Osteoblast (primary cell): ENCODE measurements at regions not wholly inside any gene's neighbourhood (a gene's known extent, or its start where the extent isn't known, plus 50 kb on each side); places are given as distances from the start of the nearest gene placed in this dataset.

ENCODE experiments used
- DNase-seq: peaks from one replicate; pipeline ENCODE4 v3.0.0; 2011; ENCODE audit warnings: low spot score, mixed read lengths; ENCODE audit not compliant: insufficient read length; ENCODE audit errors: missing footprints
- H2AFZ ChIP-seq: 2 replicates; pipeline ENCODE4 v1.6.0; 2011; ENCODE audit warnings: mild to moderate bottlenecking, low read length
- H3K27ac ChIP-seq: 2 replicates; pipeline ENCODE4 v1.5.1; 2011; ENCODE audit warnings: mild to moderate bottlenecking, low read depth, low read length, moderate library complexity
- H3K27me3 ChIP-seq: 2 replicates; pipeline ENCODE4 v1.6.0; 2012; ENCODE audit warnings: mild to moderate bottlenecking, control low read depth, inconsistent platforms, low read length, moderate library complexity; ENCODE audit not compliant: insufficient read depth
- H3K36me3 ChIP-seq: 2 replicates; pipeline ENCODE4 v1.5.1; 2011; ENCODE audit warnings: mild to moderate bottlenecking, low read length, control low read depth, moderate library complexity; ENCODE audit not compliant: insufficient read depth
- H3K4me1 ChIP-seq: 2 replicates; pipeline ENCODE4 v1.5.1; 2011; ENCODE audit warnings: mild to moderate bottlenecking, low read length, control low read depth, moderate library complexity; ENCODE audit not compliant: insufficient read depth
- H3K4me2 ChIP-seq: 2 replicates; pipeline ENCODE4 v1.6.0; 2011; ENCODE audit warnings: mild to moderate bottlenecking, low read length; ENCODE audit not compliant: insufficient read depth
- H3K4me3 ChIP-seq: fragments of 200-600 bp; sonication (generic); 3 replicates; pipeline ENCODE4 v1.5.1; 2012; ENCODE audit warnings: mild to moderate bottlenecking, low read length, inconsistent platforms; ENCODE audit not compliant: insufficient read depth
- H3K79me2 ChIP-seq: 2 replicates; pipeline ENCODE4 v1.6.0; 2012; ENCODE audit warnings: mild to moderate bottlenecking, low read length, control low read depth, inconsistent platforms; ENCODE audit not compliant: insufficient read depth
- H3K9me3 ChIP-seq: 2 replicates; pipeline ENCODE4 v1.5.1; 2011; ENCODE audit warnings: low read depth, low read length, control low read depth
- H4K20me1 ChIP-seq: 2 replicates; pipeline ENCODE4 v1.6.0; 2012; ENCODE audit warnings: mild to moderate bottlenecking, low read length, control low read depth; ENCODE audit not compliant: insufficient read depth
- CTCF ChIP-seq: IDR thresholded peaks from 2 replicates; pipeline ENCODE4 v1.5.1; 2011; ENCODE audit warnings: mild to moderate bottlenecking, low read depth, low read length, moderate library complexity; ENCODE audit errors: extremely low read depth

- Histone ChIP-seq H3K27ac (no peak overlapping the region), H4K20me1 (no peaks in the 10 kb centered on the region), H3K27me3 (peaks cover 18% of the 10 kb centered on the region), H2AFZ (no peak overlapping the region), H3K4me1 (no peaks in the 10 kb centered on the region), H3K36me3 (no peaks in the 10 kb centered on the region), H3K4me2 (no peak overlapping the region), H3K79me2 (no peaks in the 10 kb centered on the region), H3K4me3 (no peak overlapping the region), H3K9me3 (no peaks in the 10 kb centered on the region)
- no peak for DNase-seq
- no peak for TF ChIP-seq CTCF
These were observed 361.7 kb downstream of the SNAPC1 start for GRCh38 chr14:62123961-62124360.

GRCh38 chr14:62125793-62126192 lies 363.6 kb downstream of the SNAPC1 start:
- no peak overlapping the region for H3K4me3 ChIP-seq
- no peaks in the 10 kb centered on the region for H4K20me1 ChIP-seq
- no peaks in the 10 kb centered on the region for H3K36me3 ChIP-seq
- TF ChIP-seq CTCF = no peak
- H3K4me1 ChIP-seq = no peaks in the 10 kb centered on the region
- no peaks in the 10 kb centered on the region for H3K9me3 ChIP-seq
- no peak for DNase-seq
- H3K27me3 ChIP-seq = peaks cover 10% of the 10 kb centered on the region
- no peak overlapping the region for H3K27ac ChIP-seq
- no peak overlapping the region for H3K4me2 ChIP-seq
- H3K79me2 ChIP-seq = no peaks in the 10 kb centered on the region
- no peak overlapping the region for H2AFZ ChIP-seq

GRCh38 chr14:62126879-62127478 lies 364.8 kb downstream of the SNAPC1 start:
- Histone ChIP-seq H3K27ac (no peak overlapping the region), H3K9me3 (no peaks in the 10 kb centered on the region), H3K36me3 (no peaks in the 10 kb centered on the region), H3K4me3 (no peak overlapping the region), H2AFZ (no peak overlapping the region), H3K4me1 (no peaks in the 10 kb centered on the region), H3K79me2 (no peaks in the 10 kb centered on the region), H3K4me2 (no peak overlapping the region), H4K20me1 (no peaks in the 10 kb centered on the region), H3K27me3 (peaks cover 6% of the 10 kb centered on the region)
- DNase-seq = no peak
- TF ChIP-seq CTCF = peak; percentile 73

GRCh38 chr14:62130441-62130840 lies 368.2 kb downstream of the SNAPC1 start:
- Histone ChIP-seq H3K9me3 (no peaks in the 10 kb centered on the region), H3K36me3 (no peaks in the 10 kb centered on the region), H3K27me3 (peaks cover 6% of the 10 kb centered on the region), H2AFZ (no peak overlapping the region), H3K4me1 (no peaks in the 10 kb centered on the region), H4K20me1 (no peaks in the 10 kb centered on the region), H3K4me2 (no peak overlapping the region), H3K79me2 (no peaks in the 10 kb centered on the region), H3K27ac (no peak overlapping the region), H3K4me3 (no peak overlapping the region)
- TF ChIP-seq CTCF = no peak
- DNase-seq = no peak
